HCT116 (cell line): ENCODE measurements at regions not wholly inside any gene's neighbourhood (a gene's known extent, or its start where the extent isn't known, plus 50 kb on each side); places are given as distances from the start of the nearest gene placed in this dataset.

Experiments used
- ATAC-seq: fragments of 200-7000 bp; cut with Tn5 transposase; 2 replicates; pipeline ENCODE4 v1.9.1; 2020; ENCODE audit warnings: mild to moderate bottlenecking, moderate library complexity
- BruUV-seq: library from RNA; stranded (reverse); fragments of 400-500 nt; replicated peaks from 2 replicates; lab custom pipeline; 2021; lab: Mats Ljungman, UMichigan
- CTCF ChIA-PET: fragments of 300-600 bp; sonication (Branson Sonifier 250); formaldehyde crosslinking; loops from one replicate; lab custom pipeline; 2021; ENCODE audit warnings: antibody characterized with exemption; lab: Charles Lee
- POLR2A ChIA-PET: fragments of 300-600, 350-600 bp; sonication (Branson Sonifier 250); formaldehyde crosslinking; loops from one replicate; lab custom pipeline; 2021; ENCODE audit warnings: antibody characterized with exemption; lab: Charles Lee
- RAD21 ChIA-PET, 2 experiments: fragments of 300-600 bp; sonication (Branson Sonifier 250); formaldehyde crosslinking; loops; one replicate each; lab custom pipeline; 2023; ENCODE audit warnings: low total read pairs in 2 of 2; ENCODE audit not compliant: uncharacterized antibody in 2 of 2, unreplicated experiment in 2 of 2, low non-redundant PET in 1 of 2; lab: Charles Lee
- DNase-seq: peaks from one replicate; pipeline ENCODE4 v3.0.0-alpha.2; 2010; ENCODE audit warnings: low read depth, low spot score
- H2AFZ ChIP-seq: fragments of 200-600 bp; shearing (Covaris generic), sonication (generic); 2 replicates; pipeline ENCODE4 v1.6.1; 2017; ENCODE audit warnings: low read depth, mixed run types, mixed read lengths, antibody characterized with exemption, low read length; ENCODE audit not compliant: poor library complexity, severe bottlenecking
- H3K27ac ChIP-seq: 2 replicates; pipeline ENCODE4 v1.5.1; 2012; ENCODE audit warnings: low read depth, low read length
- H3K27me3 ChIP-seq: fragments of 200-600 bp; sonication (generic); 2 replicates; pipeline ENCODE4 v1.6.1; 2016; ENCODE audit warnings: mixed run types, low read length, mixed read lengths; ENCODE audit not compliant: insufficient read depth
- H3K36me3 ChIP-seq, 2 experiments: fragments of 200-500 bp in 1 of 2; fragments of 200-600 bp in 1 of 2; sonication (Bioruptor generic) in 1 of 2; sonication (generic) in 1 of 2; 2 replicates each; pipeline versions ENCODE4 v1.5.1 to v1.6.1; 2014 to 2016; ENCODE audit warnings: low read length in 2 of 2, inconsistent platforms in 1 of 2, mixed read lengths in 1 of 2, mixed run types in 1 of 2; ENCODE audit not compliant: insufficient read depth in 2 of 2, control insufficient read depth in 1 of 2
- H3K4me1 ChIP-seq, 2 experiments: fragments of 200-600 bp in 1 of 2; sonication (generic) in 1 of 2; 2 replicates each; pipeline versions ENCODE4 v1.5.1 to v1.6.1; 2012 to 2017; ENCODE audit warnings: low read length in 2 of 2, inconsistent platforms in 1 of 2, mild to moderate bottlenecking in 1 of 2, mixed read lengths in 1 of 2, mixed run types in 1 of 2, moderate library complexity in 1 of 2; ENCODE audit not compliant: insufficient read depth in 2 of 2, control insufficient read depth in 1 of 2
- H3K4me2 ChIP-seq: fragments of 200-600 bp; sonication (generic); 2 replicates; pipeline ENCODE4 v1.6.1; 2017; ENCODE audit warnings: mixed run types, low read length, mixed read lengths
- H3K4me3 ChIP-seq, 2 experiments: fragments of 200-600 bp in 1 of 2; sonication (generic) in 1 of 2; replicated peaks in 1 of 2; 2 replicates each; pipeline ENCODE4 v1.5.1; 2011 to 2016; ENCODE audit warnings: low read length in 2 of 2, control low read depth in 1 of 2, low read depth in 1 of 2, mild to moderate bottlenecking in 1 of 2, mixed read lengths in 1 of 2, mixed run types in 1 of 2
- H3K79me2 ChIP-seq: fragments of 200-600 bp; sonication (generic); 2 replicates; pipeline ENCODE4 v1.6.1; 2017; ENCODE audit warnings: mild to moderate bottlenecking, mixed run types, low read length, moderate library complexity, mixed read lengths; ENCODE audit not compliant: insufficient read depth
- H3K9ac ChIP-seq: fragments of 200-600 bp; sonication (generic); 2 replicates; pipeline ENCODE4 v1.6.1; 2016; ENCODE audit warnings: low read length, mixed read lengths
- H3K9me2 ChIP-seq: fragments of 200-600 bp; sonication (generic), shearing (Covaris generic); 2 replicates; pipeline ENCODE4 v1.6.1; 2017; ENCODE audit warnings: mixed run types, mild to moderate bottlenecking, moderate library complexity; ENCODE audit not compliant: insufficient read depth
- H3K9me3 ChIP-seq, 2 experiments: fragments of 200-500 bp in 1 of 2; fragments of 200-600 bp in 1 of 2; sonication (Bioruptor generic) in 1 of 2; sonication (generic) in 1 of 2; 2 replicates each; pipeline ENCODE4 v1.6.1; 2014 to 2017; ENCODE audit warnings: low read length in 2 of 2, mixed read lengths in 2 of 2, inconsistent platforms in 1 of 2, low read depth in 1 of 2, mild to moderate bottlenecking in 1 of 2, mixed run types in 1 of 2, moderate library complexity in 1 of 2; ENCODE audit not compliant: control insufficient read depth in 1 of 2, insufficient read depth in 1 of 2
- H4K20me1 ChIP-seq: fragments of 200-600 bp; sonication (generic), shearing (Covaris generic); 2 replicates; pipeline ENCODE4 v1.6.1; 2017; ENCODE audit warnings: mixed run types, mild to moderate bottlenecking, moderate library complexity; ENCODE audit not compliant: insufficient read depth
- CBX3 ChIP-seq: IDR thresholded peaks from 2 replicates; pipeline ENCODE4 v1.6.1; 2012; ENCODE audit warnings: low read depth
- CEBPB ChIP-seq: IDR thresholded peaks from 2 replicates; pipeline ENCODE4 v1.6.1; 2012; ENCODE audit warnings: low read depth
- EZH2 ChIP-seq: fragments of 200-600 bp; sonication (generic); IDR thresholded peaks from 2 replicates; pipeline ENCODE4 v1.6.1; 2017; ENCODE audit warnings: antibody characterized with exemption, mixed run types
- EZH2phosphoT487 ChIP-seq: fragments of 200-600 bp; IDR thresholded peaks from 2 replicates; pipeline ENCODE4 v1.6.1; 2018; ENCODE audit warnings: antibody characterized with exemption, borderline replicate concordance
- POLR2A ChIP-seq: IDR thresholded peaks from 2 replicates; pipeline ENCODE4 v1.7.0; 2011; ENCODE audit warnings: borderline replicate concordance; ENCODE audit not compliant: insufficient read depth, insufficient read length; ENCODE audit errors: extremely low read depth
- REST ChIP-seq: IDR thresholded peaks from 2 replicates; pipeline ENCODE4 v1.6.1; 2012; ENCODE audit warnings: low read depth
- SIN3A ChIP-seq: IDR thresholded peaks from 2 replicates; pipeline ENCODE4 v1.6.1; 2012; ENCODE audit warnings: low read depth
- SRF ChIP-seq: IDR thresholded peaks from 2 replicates; pipeline ENCODE4 v1.6.1; 2012; ENCODE audit warnings: low read depth
- YY1 ChIP-seq: IDR thresholded peaks from 2 replicates; pipeline ENCODE4 v1.6.1; 2011; ENCODE audit warnings: low read length, low read depth, moderate library complexity, mild to moderate bottlenecking; ENCODE audit not compliant: insufficient replicate concordance; ENCODE audit errors: extremely low read depth
- ZBTB33 ChIP-seq: IDR thresholded peaks from 2 replicates; pipeline ENCODE4 v1.6.1; 2011; ENCODE audit warnings: mild to moderate bottlenecking, low read length, moderate library complexity; ENCODE audit not compliant: insufficient replicate concordance; ENCODE audit errors: extremely low read depth
- ZFX ChIP-seq: fragments of 450-650 bp; IDR thresholded peaks from 2 replicates; pipeline ENCODE4 v1.6.1; 2017
- ZNF274 ChIP-seq: fragments of 200-500 bp; sonication (Bioruptor generic); IDR thresholded peaks from 2 replicates; pipeline ENCODE4 v1.6.1; 2014; ENCODE audit warnings: mild to moderate bottlenecking, low read depth, low read length, inconsistent platforms
- intact Hi-C: fragments of 100-400 bp; cut with micrococcal nuclease; formaldehyde crosslinking; loops from 2 replicates; pipeline ENCODE4 v1.10.0; 2022

DNA sequence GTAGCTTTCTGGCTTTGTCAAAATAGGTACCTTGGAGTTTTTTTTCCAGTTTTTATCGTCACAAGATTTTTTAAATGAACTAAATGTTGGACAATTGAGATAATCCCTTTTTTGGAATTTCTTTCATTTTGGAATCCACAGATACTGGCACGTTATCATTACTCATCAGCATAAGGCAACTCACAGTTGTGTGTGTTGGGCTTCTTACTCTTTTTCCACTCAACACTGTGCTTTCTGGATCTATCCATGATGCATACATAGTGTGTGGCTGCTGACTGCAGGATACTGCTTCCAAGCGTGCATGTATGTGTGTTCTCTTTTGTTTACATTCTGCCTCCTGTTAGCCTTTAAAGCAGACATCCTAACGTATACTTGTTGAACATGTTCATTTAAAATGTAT, 113.5 kb upstream of the FAM9A start:
- BruUV-seq: no TSS peak
- H3K4me1 ChIP-seq: no peaks in the 10 kb centered on the region
- H3K79me2 ChIP-seq: no peaks in the 10 kb centered on the region
- no peaks in the 10 kb centered on the region for H3K27me3 ChIP-seq
- no peak for TF ChIP-seq CEBPB
- no peak for TF ChIP-seq ZNF274
- no peak for TF ChIP-seq ZFX
- TF ChIP-seq POLR2A: no peak
- no peaks in the 10 kb centered on the region for H3K36me3 ChIP-seq
- H3K4me3 ChIP-seq: no peak overlapping the region
- no peak overlapping the region for H3K27ac ChIP-seq
- H3K9me2 ChIP-seq: no peaks in the 10 kb centered on the region
- intact Hi-C loops: no loop called here
- RAD21 ChIA-PET: no interaction called here
- H3K4me2 ChIP-seq: no peak overlapping the region
- DNase-seq: no peak
- H4K20me1 ChIP-seq: no peaks in the 10 kb centered on the region
- ATAC-seq: no peak
- H2AFZ ChIP-seq: no peak overlapping the region
- POLR2A ChIA-PET: no interaction called here
- no peak overlapping the region for H3K9ac ChIP-seq
- CTCF ChIA-PET: no interaction called here
- H3K9me3 ChIP-seq: no peaks in the 10 kb centered on the region

DNA sequence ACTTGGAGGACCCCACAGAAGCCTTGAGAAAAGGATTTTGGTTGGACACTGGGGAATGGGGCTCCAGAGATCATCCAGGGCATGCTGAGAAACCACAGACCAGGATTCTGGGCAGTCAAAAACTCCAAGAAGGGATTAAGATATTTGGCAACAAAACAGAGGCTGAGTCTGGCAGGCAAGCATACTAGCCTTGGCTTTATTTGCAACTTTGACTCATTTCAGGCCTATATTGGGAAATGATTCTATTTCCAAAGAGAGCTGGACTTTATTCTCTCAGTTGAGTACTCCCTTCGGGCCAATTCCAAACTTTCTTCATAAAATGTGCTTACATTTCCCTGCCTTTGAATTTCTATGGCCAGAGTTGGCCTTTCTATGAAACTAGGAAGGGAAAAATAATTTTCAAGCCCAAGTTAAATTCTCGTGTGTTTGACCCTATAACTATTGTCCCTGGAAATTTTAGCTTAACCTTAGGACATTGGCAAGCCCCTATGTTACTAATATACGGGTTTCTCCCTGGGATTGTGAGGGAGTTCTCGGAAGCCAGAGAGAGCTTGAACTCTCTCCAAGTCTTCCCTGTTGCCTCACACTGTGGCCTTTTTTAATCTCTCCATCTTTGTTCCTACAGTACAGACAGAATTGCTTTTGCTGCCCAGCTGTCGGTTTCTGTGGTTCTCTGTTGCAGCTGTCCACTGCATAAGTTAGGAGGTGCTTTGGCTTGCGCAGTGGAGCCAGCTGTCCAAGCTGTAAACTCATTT, 112.6 kb upstream of the FAM9A start:
- no peak for TF ChIP-seq ZNF274
- TF ChIP-seq EZH2phosphoT487: no peak
- no peak for TF ChIP-seq SRF
- no peak for TF ChIP-seq EZH2
- no peak for TF ChIP-seq CBX3
- TF ChIP-seq YY1: no peak
- TF ChIP-seq SIN3A: no peak
- no peak for TF ChIP-seq REST
- TF ChIP-seq CEBPB: no peak
- no peak for TF ChIP-seq ZBTB33
- no TSS peak for BruUV-seq
- Histone ChIP-seq H3K9ac (no peak overlapping the region), H3K79me2 (no peaks in the 10 kb centered on the region), H3K4me1 (no peaks in the 10 kb centered on the region), H3K36me3 (no peaks in the 10 kb centered on the region), H4K20me1 (no peaks in the 10 kb centered on the region), H3K27me3 (no peaks in the 10 kb centered on the region), H3K9me2 (no peaks in the 10 kb centered on the region), H3K4me2 (no peak overlapping the region), H2AFZ (no peak overlapping the region), H3K9me3 (no peaks in the 10 kb centered on the region), H3K27ac (no peak overlapping the region), H3K4me3 (no peak overlapping the region)
- ChIA-PET POLR2A (no interaction called here), RAD21 (no interaction called here), CTCF (no interaction called here)
- ATAC-seq (no peak), DNase-seq (no peak)
- intact Hi-C loops: no loop called here
